ENCODE measurements at regions not wholly inside any gene's neighbourhood (a gene's known extent, or its start where the extent isn't known, plus 50 kb on each side); places are given as distances from the start of the nearest gene placed in this dataset.

DNA sequence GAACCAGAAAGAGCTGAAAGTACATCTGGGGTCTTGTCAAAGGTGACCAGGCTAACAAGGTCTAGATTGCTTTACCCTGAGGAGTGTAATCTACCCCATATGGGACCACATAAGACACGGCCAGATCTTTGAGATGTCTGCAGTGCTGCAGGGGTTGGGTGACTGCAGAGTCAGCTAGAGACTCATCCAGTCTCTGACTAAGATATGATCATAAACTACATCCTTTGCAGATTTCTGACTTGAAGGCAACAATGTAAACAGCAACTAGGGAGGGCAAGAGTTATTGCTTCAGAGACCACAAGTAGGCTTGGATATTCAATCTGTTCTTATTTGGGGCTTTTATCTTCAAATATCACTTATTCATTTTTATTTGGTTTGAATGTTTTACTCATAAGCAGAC is 1080.5 kb upstream of the FOXG1 start:
- Histone ChIP-seq H2AFZ (ENCODE audit: low read depth, low read length) (no peak overlapping the region), H3K36me3 (ENCODE audit: insufficient read depth, low read length) (no peaks in the 10 kb centered on the region), H3K4me3 (ENCODE audit: insufficient read depth, low read depth, low read length) (no peak overlapping the region), H3K4me2 (ENCODE audit: low read length) (no peak overlapping the region), H3K27ac (ENCODE audit: low read depth, low read length) (no peak overlapping the region), H3K27me3 (ENCODE audit: insufficient read depth, low read length) (no peaks in the 10 kb centered on the region), H3K9ac (ENCODE audit: low read length) (no peak overlapping the region), H4K20me1 (ENCODE audit: insufficient read depth, low read length) (no peaks in the 10 kb centered on the region), H3K4me1 (ENCODE audit: insufficient read depth, low read length) (no peaks in the 10 kb centered on the region), H3K79me2 (ENCODE audit: insufficient read depth, low read length) (no peaks in the 10 kb centered on the region), H3K9me3 (ENCODE audit: insufficient read depth, low read depth, low read length) (no peaks in the 10 kb centered on the region)
- H3K27me3 Mint-ChIP-seq (ENCODE audit: low read depth, unreplicated experiment), result no peaks in the 10 kb centered on the region
- no peak overlapping the region for H3K27ac Mint-ChIP-seq (ENCODE audit: unreplicated experiment)
- DNase-seq (ENCODE audit: low read depth) (no peak), FAIRE-seq (no peak)
- peaks cover 1% of the 10 kb centered on the region for H3K4me1 Mint-ChIP-seq (ENCODE audit: low read depth, unreplicated experiment)
- H3K4me3 Mint-ChIP-seq (ENCODE audit: unreplicated experiment), result no peak overlapping the region
- H3K9me3 Mint-ChIP-seq (ENCODE audit: unreplicated experiment), result peaks cover 3% of the 10 kb centered on the region
- H3K36me3 Mint-ChIP-seq (ENCODE audit: low read depth, unreplicated experiment), result no peaks in the 10 kb centered on the region
- TF ChIP-seq EZH2 (IDR thresholded peaks at IDR 0.05; ENCODE audit: insufficient read depth, low read length), result no peak
- TF ChIP-seq, protein P1, sequence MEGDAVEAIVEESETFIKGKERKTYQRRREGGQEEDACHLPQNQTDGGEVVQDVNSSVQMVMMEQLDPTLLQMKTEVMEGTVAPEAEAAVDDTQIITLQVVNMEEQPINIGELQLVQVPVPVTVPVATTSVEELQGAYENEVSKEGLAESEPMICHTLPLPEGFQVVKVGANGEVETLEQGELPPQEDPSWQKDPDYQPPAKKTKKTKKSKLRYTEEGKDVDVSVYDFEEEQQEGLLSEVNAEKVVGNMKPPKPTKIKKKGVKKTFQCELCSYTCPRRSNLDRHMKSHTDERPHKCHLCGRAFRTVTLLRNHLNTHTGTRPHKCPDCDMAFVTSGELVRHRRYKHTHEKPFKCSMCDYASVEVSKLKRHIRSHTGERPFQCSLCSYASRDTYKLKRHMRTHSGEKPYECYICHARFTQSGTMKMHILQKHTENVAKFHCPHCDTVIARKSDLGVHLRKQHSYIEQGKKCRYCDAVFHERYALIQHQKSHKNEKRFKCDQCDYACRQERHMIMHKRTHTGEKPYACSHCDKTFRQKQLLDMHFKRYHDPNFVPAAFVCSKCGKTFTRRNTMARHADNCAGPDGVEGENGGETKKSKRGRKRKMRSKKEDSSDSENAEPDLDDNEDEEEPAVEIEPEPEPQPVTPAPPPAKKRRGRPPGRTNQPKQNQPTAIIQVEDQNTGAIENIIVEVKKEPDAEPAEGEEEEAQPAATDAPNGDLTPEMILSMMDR (IDR thresholded peaks at IDR 0.05; ENCODE audit: insufficient read depth, low read depth, low read length), result no peak

DNA sequence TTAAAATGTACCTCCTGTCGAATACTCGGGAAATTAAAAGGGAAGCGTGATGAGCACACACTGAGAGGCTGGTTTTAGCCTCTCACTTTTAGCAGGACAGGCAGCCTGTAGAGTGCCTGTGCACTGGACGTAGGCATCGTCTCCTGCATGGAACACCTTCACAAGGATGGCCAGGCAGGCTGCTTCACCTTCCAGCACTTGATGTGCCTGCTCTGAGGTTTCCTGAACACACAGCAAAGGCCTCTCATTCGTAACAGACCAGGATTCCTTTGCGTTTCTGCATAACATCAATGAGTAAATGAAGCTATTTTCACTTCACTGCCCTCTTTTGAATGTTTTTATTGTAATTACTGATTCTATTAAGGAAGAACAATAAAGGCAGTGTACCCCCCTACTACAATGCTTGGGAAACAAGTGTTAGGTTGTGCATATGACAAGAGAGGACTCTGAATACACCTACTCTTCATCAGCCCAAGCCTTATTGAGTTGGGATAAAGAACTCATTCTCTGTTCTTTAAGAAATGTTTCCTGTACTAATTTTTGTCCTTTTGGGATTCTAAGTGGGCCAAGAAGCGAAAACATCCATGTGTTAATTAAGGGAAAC is 1077.6 kb upstream of the FOXG1 start:
- Histone ChIP-seq H3K9ac (ENCODE audit: low read length) (no peak overlapping the region), H3K36me3 (ENCODE audit: insufficient read depth, low read length) (no peaks in the 10 kb centered on the region), H2AFZ (ENCODE audit: low read depth, low read length) (no peak overlapping the region), H3K27ac (ENCODE audit: low read depth, low read length) (no peak overlapping the region), H4K20me1 (ENCODE audit: insufficient read depth, low read length) (no peaks in the 10 kb centered on the region), H3K27me3 (ENCODE audit: insufficient read depth, low read length) (no peaks in the 10 kb centered on the region), H3K79me2 (ENCODE audit: insufficient read depth, low read length) (no peaks in the 10 kb centered on the region), H3K4me2 (ENCODE audit: low read length) (no peak overlapping the region), H3K4me1 (ENCODE audit: insufficient read depth, low read length) (no peaks in the 10 kb centered on the region), H3K4me3 (ENCODE audit: insufficient read depth, low read depth, low read length) (no peak overlapping the region), H3K9me3 (ENCODE audit: insufficient read depth, low read depth, low read length) (no peaks in the 10 kb centered on the region)
- H3K4me1 Mint-ChIP-seq (ENCODE audit: low read depth, unreplicated experiment), result peaks cover 1% of the 10 kb centered on the region
- no peaks in the 10 kb centered on the region for H3K36me3 Mint-ChIP-seq (ENCODE audit: low read depth, unreplicated experiment)
- FAIRE-seq (no peak), DNase-seq (ENCODE audit: low read depth) (no peak)
- H3K4me3 Mint-ChIP-seq (ENCODE audit: unreplicated experiment), result no peak overlapping the region
- TF ChIP-seq, protein P1 (IDR thresholded peaks at IDR 0.05; ENCODE audit: insufficient read depth, low read depth, low read length), result no peak
- no peak for TF ChIP-seq EZH2 (IDR thresholded peaks at IDR 0.05; ENCODE audit: insufficient read depth, low read length)
- peaks cover 3% of the 10 kb centered on the region for H3K9me3 Mint-ChIP-seq (ENCODE audit: unreplicated experiment)
- no peaks in the 10 kb centered on the region for H3K27me3 Mint-ChIP-seq (ENCODE audit: low read depth, unreplicated experiment)
- no peak overlapping the region for H3K27ac Mint-ChIP-seq (ENCODE audit: unreplicated experiment)

DNA sequence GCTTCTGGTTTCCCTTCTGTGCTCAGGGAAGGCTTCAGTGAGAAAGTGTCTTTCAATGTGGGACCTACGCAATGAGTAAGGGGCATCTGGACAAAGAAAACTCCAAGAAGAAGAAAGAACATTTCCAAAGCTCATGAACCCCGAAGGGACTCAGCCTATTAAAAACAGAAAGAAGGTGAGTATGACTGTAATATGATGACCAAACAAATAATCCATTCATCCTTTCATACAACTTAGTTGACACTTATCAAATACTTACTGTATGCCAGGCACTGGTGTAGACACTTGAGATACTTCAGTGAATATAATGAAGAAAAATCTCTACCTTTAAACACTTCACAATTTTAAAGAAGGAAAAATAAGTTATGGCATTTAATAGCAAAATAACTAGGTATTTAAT is 1054.2 kb upstream of the FOXG1 start:
- no peaks in the 10 kb centered on the region for H3K27me3 Mint-ChIP-seq (ENCODE audit: low read depth, unreplicated experiment)
- no peaks in the 10 kb centered on the region for H3K79me2 ChIP-seq (ENCODE audit: insufficient read depth, low read length)
- H3K27ac ChIP-seq (ENCODE audit: low read depth, low read length), result no peak overlapping the region
- H4K20me1 ChIP-seq (ENCODE audit: insufficient read depth, low read length), result no peaks in the 10 kb centered on the region
- no peak overlapping the region for H3K4me3 ChIP-seq (ENCODE audit: insufficient read depth, low read depth, low read length)
- TF ChIP-seq EZH2 (IDR thresholded peaks at IDR 0.05; ENCODE audit: insufficient read depth, low read length), result no peak
- TF ChIP-seq, protein P1 (IDR thresholded peaks at IDR 0.05; ENCODE audit: insufficient read depth, low read depth, low read length), result no peak
- no peak overlapping the region for H3K9ac ChIP-seq (ENCODE audit: low read length)
- H3K4me1 Mint-ChIP-seq (ENCODE audit: low read depth, unreplicated experiment), result no peaks in the 10 kb centered on the region
- no peaks in the 10 kb centered on the region for H3K27me3 ChIP-seq (ENCODE audit: insufficient read depth, low read length)
- peaks cover 8% of the 10 kb centered on the region for H3K9me3 Mint-ChIP-seq (ENCODE audit: unreplicated experiment)
- peaks cover 4% of the 10 kb centered on the region for H3K9me3 ChIP-seq (ENCODE audit: insufficient read depth, low read depth, low read length)
- H3K4me3 Mint-ChIP-seq (ENCODE audit: unreplicated experiment), result no peak overlapping the region
- H3K36me3 ChIP-seq (ENCODE audit: insufficient read depth, low read length), result no peaks in the 10 kb centered on the region
- FAIRE-seq (no peak), DNase-seq (ENCODE audit: low read depth) (no peak)
- no peaks in the 10 kb centered on the region for H3K36me3 Mint-ChIP-seq (ENCODE audit: low read depth, unreplicated experiment)
- no peak overlapping the region for H2AFZ ChIP-seq (ENCODE audit: low read depth, low read length)
- no peak overlapping the region for H3K4me2 ChIP-seq (ENCODE audit: low read length)
- H3K27ac Mint-ChIP-seq (ENCODE audit: unreplicated experiment), result no peak overlapping the region
- no peaks in the 10 kb centered on the region for H3K4me1 ChIP-seq (ENCODE audit: insufficient read depth, low read length)
